H1 (cell line): ENCODE measurements at regions not wholly inside any gene's neighbourhood (a gene's known extent, or its start where the extent isn't known, plus 50 kb on each side); places are given as distances from the start of the nearest gene placed in this dataset.

ENCODE experiments used
- CHD1 ChIP-seq: IDR thresholded peaks from 2 replicates; pipeline ENCODE4 v1.6.1; 2012; ENCODE audit warnings: low read depth, low read length, improper control_type of control experiment
- HDAC6 ChIP-seq: IDR thresholded peaks from one replicate; pipeline ENCODE4 v1.7.1; 2012; ENCODE audit warnings: low read depth, mild to moderate bottlenecking, inconsistent platforms, low read length, moderate library complexity
- KDM1A ChIP-seq: fragments of 200-600, 300-600 bp; sonication (generic); IDR thresholded peaks from 2 replicates; pipeline ENCODE4 v1.7.1; 2016; ENCODE audit warnings: mild to moderate bottlenecking, low read length, borderline replicate concordance
- RBBP5 ChIP-seq: IDR thresholded peaks from 2 replicates; pipeline ENCODE4 v1.7.1; 2012; ENCODE audit warnings: low read depth, mild to moderate bottlenecking, inconsistent platforms, low read length, moderate library complexity, borderline replicate concordance
- RFX5 ChIP-seq: IDR thresholded peaks from 2 replicates; pipeline ENCODE4 v1.6.1; 2011; ENCODE audit warnings: low read depth, low read length, improper control_type of control experiment, borderline replicate concordance
- SIX5 ChIP-seq: IDR thresholded peaks from 2 replicates; pipeline ENCODE4 v1.6.1; 2011; ENCODE audit warnings: mild to moderate bottlenecking, low read depth, low read length
- SUZ12 ChIP-seq: fragments of 200-600 bp; sonication (generic); IDR thresholded peaks from 2 replicates; pipeline ENCODE4 v1.6.1; 2012; ENCODE audit warnings: mild to moderate bottlenecking, inconsistent platforms, low read length, moderate library complexity, mixed read lengths
- TAF1 ChIP-seq: IDR thresholded peaks from 2 replicates; pipeline ENCODE4 v1.6.1; 2011; ENCODE audit warnings: mild to moderate bottlenecking, low read depth, low read length
- TEAD4 ChIP-seq: IDR thresholded peaks from 2 replicates; pipeline ENCODE4 v1.6.1; 2012; ENCODE audit warnings: low read depth, low read length, inconsistent platforms, mixed read lengths
- TF ChIP-seq, protein P1 (sequence below): fragments of 300-600 bp; sonication (generic); IDR thresholded peaks from 2 replicates; pipeline ENCODE4 v1.7.1; 2012; ENCODE audit warnings: low read length, moderate library complexity, mild to moderate bottlenecking, inconsistent platforms; ENCODE audit not compliant: insufficient replicate concordance
- TF ChIP-seq, protein P2 (sequence below): IDR thresholded peaks from 2 replicates; pipeline ENCODE4 v1.6.1; 2012; ENCODE audit warnings: low read length, inconsistent platforms

DNA sequence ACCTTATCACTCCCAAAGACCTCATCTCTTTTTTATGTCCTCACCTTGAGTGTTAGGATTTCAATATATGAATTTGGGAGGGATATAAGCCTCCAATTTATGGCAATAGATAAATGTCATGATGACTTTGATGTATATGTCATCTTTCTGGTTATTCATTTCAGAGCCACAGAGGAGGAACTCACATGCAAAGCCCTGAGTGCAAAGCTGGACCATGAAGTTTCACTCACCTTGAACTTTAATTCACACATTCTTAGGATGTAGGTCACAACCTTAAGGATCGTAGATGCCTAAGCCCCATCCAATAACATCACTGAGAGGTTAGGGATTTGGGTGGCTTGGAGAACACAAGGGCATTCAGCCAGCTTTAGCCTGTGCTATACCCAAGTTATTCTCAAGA lies 81.9 kb upstream of the ZPBP start (continued):
- TF ChIP-seq, protein P1, sequence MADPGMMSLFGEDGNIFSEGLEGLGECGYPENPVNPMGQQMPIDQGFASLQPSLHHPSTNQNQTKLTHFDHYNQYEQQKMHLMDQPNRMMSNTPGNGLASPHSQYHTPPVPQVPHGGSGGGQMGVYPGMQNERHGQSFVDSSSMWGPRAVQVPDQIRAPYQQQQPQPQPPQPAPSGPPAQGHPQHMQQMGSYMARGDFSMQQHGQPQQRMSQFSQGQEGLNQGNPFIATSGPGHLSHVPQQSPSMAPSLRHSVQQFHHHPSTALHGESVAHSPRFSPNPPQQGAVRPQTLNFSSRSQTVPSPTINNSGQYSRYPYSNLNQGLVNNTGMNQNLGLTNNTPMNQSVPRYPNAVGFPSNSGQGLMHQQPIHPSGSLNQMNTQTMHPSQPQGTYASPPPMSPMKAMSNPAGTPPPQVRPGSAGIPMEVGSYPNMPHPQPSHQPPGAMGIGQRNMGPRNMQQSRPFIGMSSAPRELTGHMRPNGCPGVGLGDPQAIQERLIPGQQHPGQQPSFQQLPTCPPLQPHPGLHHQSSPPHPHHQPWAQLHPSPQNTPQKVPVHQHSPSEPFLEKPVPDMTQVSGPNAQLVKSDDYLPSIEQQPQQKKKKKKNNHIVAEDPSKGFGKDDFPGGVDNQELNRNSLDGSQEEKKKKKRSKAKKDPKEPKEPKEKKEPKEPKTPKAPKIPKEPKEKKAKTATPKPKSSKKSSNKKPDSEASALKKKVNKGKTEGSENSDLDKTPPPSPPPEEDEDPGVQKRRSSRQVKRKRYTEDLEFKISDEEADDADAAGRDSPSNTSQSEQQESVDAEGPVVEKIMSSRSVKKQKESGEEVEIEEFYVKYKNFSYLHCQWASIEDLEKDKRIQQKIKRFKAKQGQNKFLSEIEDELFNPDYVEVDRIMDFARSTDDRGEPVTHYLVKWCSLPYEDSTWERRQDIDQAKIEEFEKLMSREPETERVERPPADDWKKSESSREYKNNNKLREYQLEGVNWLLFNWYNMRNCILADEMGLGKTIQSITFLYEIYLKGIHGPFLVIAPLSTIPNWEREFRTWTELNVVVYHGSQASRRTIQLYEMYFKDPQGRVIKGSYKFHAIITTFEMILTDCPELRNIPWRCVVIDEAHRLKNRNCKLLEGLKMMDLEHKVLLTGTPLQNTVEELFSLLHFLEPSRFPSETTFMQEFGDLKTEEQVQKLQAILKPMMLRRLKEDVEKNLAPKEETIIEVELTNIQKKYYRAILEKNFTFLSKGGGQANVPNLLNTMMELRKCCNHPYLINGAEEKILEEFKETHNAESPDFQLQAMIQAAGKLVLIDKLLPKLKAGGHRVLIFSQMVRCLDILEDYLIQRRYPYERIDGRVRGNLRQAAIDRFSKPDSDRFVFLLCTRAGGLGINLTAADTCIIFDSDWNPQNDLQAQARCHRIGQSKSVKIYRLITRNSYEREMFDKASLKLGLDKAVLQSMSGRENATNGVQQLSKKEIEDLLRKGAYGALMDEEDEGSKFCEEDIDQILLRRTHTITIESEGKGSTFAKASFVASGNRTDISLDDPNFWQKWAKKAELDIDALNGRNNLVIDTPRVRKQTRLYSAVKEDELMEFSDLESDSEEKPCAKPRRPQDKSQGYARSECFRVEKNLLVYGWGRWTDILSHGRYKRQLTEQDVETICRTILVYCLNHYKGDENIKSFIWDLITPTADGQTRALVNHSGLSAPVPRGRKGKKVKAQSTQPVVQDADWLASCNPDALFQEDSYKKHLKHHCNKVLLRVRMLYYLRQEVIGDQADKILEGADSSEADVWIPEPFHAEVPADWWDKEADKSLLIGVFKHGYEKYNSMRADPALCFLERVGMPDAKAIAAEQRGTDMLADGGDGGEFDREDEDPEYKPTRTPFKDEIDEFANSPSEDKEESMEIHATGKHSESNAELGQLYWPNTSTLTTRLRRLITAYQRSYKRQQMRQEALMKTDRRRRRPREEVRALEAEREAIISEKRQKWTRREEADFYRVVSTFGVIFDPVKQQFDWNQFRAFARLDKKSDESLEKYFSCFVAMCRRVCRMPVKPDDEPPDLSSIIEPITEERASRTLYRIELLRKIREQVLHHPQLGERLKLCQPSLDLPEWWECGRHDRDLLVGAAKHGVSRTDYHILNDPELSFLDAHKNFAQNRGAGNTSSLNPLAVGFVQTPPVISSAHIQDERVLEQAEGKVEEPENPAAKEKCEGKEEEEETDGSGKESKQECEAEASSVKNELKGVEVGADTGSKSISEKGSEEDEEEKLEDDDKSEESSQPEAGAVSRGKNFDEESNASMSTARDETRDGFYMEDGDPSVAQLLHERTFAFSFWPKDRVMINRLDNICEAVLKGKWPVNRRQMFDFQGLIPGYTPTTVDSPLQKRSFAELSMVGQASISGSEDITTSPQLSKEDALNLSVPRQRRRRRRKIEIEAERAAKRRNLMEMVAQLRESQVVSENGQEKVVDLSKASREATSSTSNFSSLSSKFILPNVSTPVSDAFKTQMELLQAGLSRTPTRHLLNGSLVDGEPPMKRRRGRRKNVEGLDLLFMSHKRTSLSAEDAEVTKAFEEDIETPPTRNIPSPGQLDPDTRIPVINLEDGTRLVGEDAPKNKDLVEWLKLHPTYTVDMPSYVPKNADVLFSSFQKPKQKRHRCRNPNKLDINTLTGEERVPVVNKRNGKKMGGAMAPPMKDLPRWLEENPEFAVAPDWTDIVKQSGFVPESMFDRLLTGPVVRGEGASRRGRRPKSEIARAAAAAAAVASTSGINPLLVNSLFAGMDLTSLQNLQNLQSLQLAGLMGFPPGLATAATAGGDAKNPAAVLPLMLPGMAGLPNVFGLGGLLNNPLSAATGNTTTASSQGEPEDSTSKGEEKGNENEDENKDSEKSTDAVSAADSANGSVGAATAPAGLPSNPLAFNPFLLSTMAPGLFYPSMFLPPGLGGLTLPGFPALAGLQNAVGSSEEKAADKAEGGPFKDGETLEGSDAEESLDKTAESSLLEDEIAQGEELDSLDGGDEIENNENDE: no peak
- TF ChIP-seq, protein P2, sequence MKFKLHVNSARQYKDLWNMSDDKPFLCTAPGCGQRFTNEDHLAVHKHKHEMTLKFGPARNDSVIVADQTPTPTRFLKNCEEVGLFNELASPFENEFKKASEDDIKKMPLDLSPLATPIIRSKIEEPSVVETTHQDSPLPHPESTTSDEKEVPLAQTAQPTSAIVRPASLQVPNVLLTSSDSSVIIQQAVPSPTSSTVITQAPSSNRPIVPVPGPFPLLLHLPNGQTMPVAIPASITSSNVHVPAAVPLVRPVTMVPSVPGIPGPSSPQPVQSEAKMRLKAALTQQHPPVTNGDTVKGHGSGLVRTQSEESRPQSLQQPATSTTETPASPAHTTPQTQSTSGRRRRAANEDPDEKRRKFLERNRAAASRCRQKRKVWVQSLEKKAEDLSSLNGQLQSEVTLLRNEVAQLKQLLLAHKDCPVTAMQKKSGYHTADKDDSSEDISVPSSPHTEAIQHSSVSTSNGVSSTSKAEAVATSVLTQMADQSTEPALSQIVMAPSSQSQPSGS: no peak
- TF ChIP-seq CHD1: no peak
- TF ChIP-seq TAF1: no peak
- TF ChIP-seq RFX5: no peak
- no peak for TF ChIP-seq KDM1A
- TF ChIP-seq TEAD4: no peak
- no peak for TF ChIP-seq HDAC6
- no peak for TF ChIP-seq SUZ12
- TF ChIP-seq RBBP5: no peak
- no peak for TF ChIP-seq SIX5
